NCI-H1092 treated with DMSO at 0.1 percent for 48 hours (cell line): ENCODE measurements at regions not wholly inside any gene's neighbourhood (a gene's known extent, or its start where the extent isn't known, plus 50 kb on each side); places are given as distances from the start of the nearest gene placed in this dataset.
"Not testable (repeated sequence)": the region's sequence is repeated elsewhere in the genome, so short reads cannot be mapped to it uniquely, and the experiment has no call there.

Experiments used
- DNase-seq: peaks from one replicate; lab custom pipeline; 2025; lab: John Stamatoyannopoulos, UW

GRCh38 chr2:63740020-63740419 lies 101.7 kb upstream of the UGP2 start:
- no peak for DNase-seq

- no peak for DNase-seq
Observed at GRCh38 chr2:63740943-63741342, 100.8 kb upstream of the UGP2 start.

GRCh38 chr2:63741884-63742579 lies 99.7 kb upstream of the UGP2 start:
- no peak for DNase-seq

GRCh38 chr2:63742580-63742976 lies 99.1 kb upstream of the UGP2 start:
- DNase-seq: no peak

- DNase-seq: no peak
Observed at GRCh38 chr2:63743170-63743981, 98.3 kb upstream of the UGP2 start.

- DNase-seq: no peak
Observed at GRCh38 chr2:63743982-63744966, 97.4 kb upstream of the UGP2 start.

GRCh38 chr2:63746548-63746947 lies 95.1 kb upstream of the UGP2 start:
- not testable (repeated sequence) for DNase-seq

- no peak for DNase-seq
Observed at GRCh38 chr2:63751901-63752300, 89.8 kb upstream of the UGP2 start.

GRCh38 chr2:63755216-63755615 lies 86.5 kb upstream of the UGP2 start:
- no peak for DNase-seq

GRCh38 chr2:63755965-63756364 lies 85.7 kb upstream of the UGP2 start:
- DNase-seq: no peak

GRCh38 chr2:63763391-63763941 lies 78.2 kb upstream of the UGP2 start:
- DNase-seq: no peak

GRCh38 chr2:63764630-63765029 lies 77.1 kb upstream of the UGP2 start:
- no peak for DNase-seq

- no peak for DNase-seq
Observed at GRCh38 chr2:63765117-63765516, 76.6 kb upstream of the UGP2 start.

GRCh38 chr2:63767307-63767706 lies 74.4 kb upstream of the UGP2 start:
- no peak for DNase-seq

GRCh38 chr2:63768051-63768450 lies 73.6 kb upstream of the UGP2 start:
- DNase-seq: no peak

- DNase-seq: no peak
Observed at GRCh38 chr2:63769915-63770314, 71.8 kb upstream of the UGP2 start.

GRCh38 chr2:63772061-63772460 lies 69.6 kb upstream of the UGP2 start:
- no peak for DNase-seq

- no peak for DNase-seq
Observed at GRCh38 chr2:63775191-63775590, 66.5 kb upstream of the UGP2 start.

GRCh38 chr2:63776382-63776781 lies 65.3 kb upstream of the UGP2 start:
- DNase-seq: no peak

- DNase-seq: no peak
Observed at GRCh38 chr2:63777816-63778215, 63.9 kb upstream of the UGP2 start.

- no peak for DNase-seq
Observed at GRCh38 chr2:63778391-63778790, 63.3 kb upstream of the UGP2 start.

- DNase-seq: no peak
Observed at GRCh38 chr2:63780518-63781155, 61.1 kb upstream of the UGP2 start.
